ENCODE measurements at regions not wholly inside any gene's neighbourhood (a gene's known extent, or its start where the extent isn't known, plus 50 kb on each side); places are given as distances from the start of the nearest gene placed in this dataset.

DNA sequence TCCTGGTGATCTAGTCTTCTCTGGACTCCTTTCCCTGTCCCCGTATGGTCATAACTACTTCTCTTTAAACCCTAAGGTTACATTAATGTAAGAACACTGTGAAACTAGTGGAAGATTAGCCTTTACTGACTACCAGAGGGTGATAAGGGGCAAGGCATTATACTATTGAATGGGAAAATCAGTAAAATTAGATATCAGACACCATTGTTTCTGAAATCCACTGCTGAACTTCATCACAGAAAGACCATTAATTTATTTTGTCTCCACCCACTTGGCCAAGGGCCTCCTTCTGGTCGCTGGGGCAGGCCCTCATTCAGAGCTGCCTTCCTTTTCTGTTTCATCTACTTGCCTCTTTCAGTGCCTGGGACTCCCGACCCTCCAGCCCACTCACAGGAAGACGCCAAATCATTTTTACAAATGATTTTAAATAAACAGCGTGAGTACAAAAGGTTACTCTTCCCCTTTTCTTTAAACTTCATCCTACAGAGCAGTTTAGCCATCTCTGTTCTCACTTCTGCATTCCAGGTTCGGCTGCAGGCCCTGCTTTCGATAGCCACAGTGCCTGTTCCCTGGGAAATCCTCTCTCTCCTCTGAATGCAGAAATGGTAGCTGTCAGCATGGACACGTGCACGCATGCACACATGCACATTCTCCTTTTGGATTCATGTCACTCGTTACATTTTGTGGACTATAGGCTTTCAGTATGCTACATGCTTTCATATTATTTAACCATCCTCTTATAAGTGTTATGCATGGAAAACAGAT is 70.3 kb upstream of the DOCK10 start:
- H3K4me1 ChIP-seq, result no peaks in the 10 kb centered on the region
- no peak overlapping the region for H3K4me3 ChIP-seq (ENCODE audit: low read depth, low read length)
- no peaks in the 10 kb centered on the region for H3K9me3 ChIP-seq
- H3K36me3 ChIP-seq, result no peaks in the 10 kb centered on the region
- H3K27me3 ChIP-seq, result no peaks in the 10 kb centered on the region
- no peak for TF ChIP-seq CTCF (IDR thresholded peaks at IDR 0.05; ENCODE audit: low read depth, low read length)
- DNase-seq, result no peak

- Histone ChIP-seq H3K9me3 (no peaks in the 10 kb centered on the region), H3K4me1 (no peaks in the 10 kb centered on the region), H3K27me3 (no peaks in the 10 kb centered on the region), H3K4me3 (ENCODE audit: low read depth, low read length) (no peak overlapping the region), H3K36me3 (no peaks in the 10 kb centered on the region)
- TF ChIP-seq CTCF (IDR thresholded peaks at IDR 0.05; ENCODE audit: low read depth, low read length), result no peak
- DNase-seq, result no peak
Observed at GRCh38 chr2:225108805-225109204, 66.5 kb upstream of the DOCK10 start.

GRCh38 chr2:225104971-225105370 is 62.7 kb upstream of the DOCK10 start:
- H3K4me3 ChIP-seq (ENCODE audit: low read depth, low read length), result no peak overlapping the region
- no peaks in the 10 kb centered on the region for H3K36me3 ChIP-seq
- no peaks in the 10 kb centered on the region for H3K27me3 ChIP-seq
- no peak for DNase-seq
- TF ChIP-seq CTCF (IDR thresholded peaks at IDR 0.05; ENCODE audit: low read depth, low read length), result no peak
- no peaks in the 10 kb centered on the region for H3K9me3 ChIP-seq
- no peaks in the 10 kb centered on the region for H3K4me1 ChIP-seq

DNA sequence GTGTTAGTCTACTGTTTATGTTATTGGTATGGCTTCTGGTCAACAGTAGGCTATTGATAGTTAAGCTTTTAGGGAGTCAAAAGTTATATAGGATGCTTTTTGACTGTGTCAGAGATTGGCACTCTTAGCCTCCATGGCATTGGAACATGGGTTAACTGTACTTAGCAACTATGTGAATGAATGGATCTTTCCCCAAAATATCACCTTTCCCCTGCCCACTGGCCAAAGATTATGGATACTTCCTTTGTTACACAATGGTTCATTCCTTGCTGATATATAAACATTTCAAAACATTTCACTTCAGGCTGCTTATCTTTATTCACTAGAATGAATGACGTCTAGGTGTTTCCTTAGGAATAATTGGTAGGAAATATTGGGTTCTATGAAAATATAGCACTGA is 62.1 kb upstream of the DOCK10 start:
- TF ChIP-seq CTCF (IDR thresholded peaks at IDR 0.05; ENCODE audit: low read depth, low read length), result no peak
- no peaks in the 10 kb centered on the region for H3K27me3 ChIP-seq
- no peak for DNase-seq

GRCh38 chr2:225103737-225104141 is 61.5 kb upstream of the DOCK10 start:
- no peak for DNase-seq
- H3K4me3 ChIP-seq (ENCODE audit: low read depth, low read length), result no peak overlapping the region
- no peak for TF ChIP-seq CTCF (IDR thresholded peaks at IDR 0.05; ENCODE audit: low read depth, low read length)
- H3K27me3 ChIP-seq, result no peaks in the 10 kb centered on the region
- no peaks in the 10 kb centered on the region for H3K4me1 ChIP-seq
- H3K36me3 ChIP-seq, result no peaks in the 10 kb centered on the region
- no peaks in the 10 kb centered on the region for H3K9me3 ChIP-seq

More for the DNA sequence above, 62.1 kb upstream of the DOCK10 start:
- Histone ChIP-seq H3K36me3 (no peaks in the 10 kb centered on the region), H3K4me3 (ENCODE audit: low read depth, low read length) (no peak overlapping the region), H3K4me1 (no peaks in the 10 kb centered on the region), H3K9me3 (no peaks in the 10 kb centered on the region)

DNA sequence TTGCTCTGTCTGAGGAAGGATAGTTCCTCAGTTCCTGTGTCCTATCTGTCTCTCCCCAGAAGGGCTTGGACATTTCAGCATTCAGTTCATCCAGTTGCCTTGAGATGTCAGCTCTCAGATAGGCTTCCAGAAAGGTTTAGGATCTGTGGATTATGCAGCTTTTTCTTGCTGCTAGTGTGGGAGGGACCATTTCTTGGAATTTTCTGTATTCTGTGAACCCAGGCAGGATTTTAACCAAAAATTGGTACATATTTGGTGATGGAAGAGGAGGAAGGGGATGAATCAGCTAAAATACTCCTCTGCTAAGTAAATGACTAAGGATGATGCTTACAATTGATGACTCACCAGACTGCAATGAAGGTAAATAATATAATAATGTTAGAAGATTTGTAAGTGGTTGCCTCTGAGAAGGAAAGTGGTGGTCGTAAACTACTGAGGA is 58.6 kb upstream of the DOCK10 start:
- Histone ChIP-seq H3K9me3 (no peaks in the 10 kb centered on the region), H3K27me3 (no peaks in the 10 kb centered on the region), H3K36me3 (no peaks in the 10 kb centered on the region), H3K4me1 (no peaks in the 10 kb centered on the region), H3K4me3 (ENCODE audit: low read depth, low read length) (no peak overlapping the region)
- TF ChIP-seq CTCF (IDR thresholded peaks at IDR 0.05; ENCODE audit: low read depth, low read length), result no peak
- no peak for DNase-seq

Data from BE2C (cell line).